ENCODE measurements at regions not wholly inside any gene's neighbourhood (a gene's known extent, or its start where the extent isn't known, plus 50 kb on each side); places are given as distances from the start of the nearest gene placed in this dataset.

DNA sequence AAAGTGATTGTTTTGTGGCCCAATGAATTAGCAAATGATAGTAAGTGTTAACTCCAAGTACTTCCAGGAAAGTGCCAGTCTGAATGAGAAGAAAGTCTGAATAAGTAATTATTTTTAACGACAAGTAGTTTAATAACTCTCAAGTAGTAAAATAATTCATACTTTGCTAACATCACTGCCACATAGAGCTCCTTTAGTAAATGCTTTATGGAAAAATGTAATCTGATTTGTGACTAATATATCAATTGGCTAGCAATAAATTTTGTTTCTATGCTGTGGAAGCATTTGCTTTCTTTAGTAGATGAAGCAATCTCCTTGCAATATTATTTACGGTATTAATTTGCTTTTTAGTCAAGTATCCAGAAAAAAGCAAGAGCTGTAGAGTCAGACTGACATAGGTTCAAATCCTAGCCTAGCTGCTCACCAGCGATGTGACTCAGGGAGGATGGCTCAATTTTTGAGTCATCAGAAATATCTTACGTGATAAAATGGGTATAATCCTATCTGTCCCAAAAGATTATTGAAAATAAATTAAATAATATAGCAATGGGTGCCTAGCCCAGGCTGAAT lies 329.3 kb downstream of the FGFR2 start:
- TF ChIP-seq, protein P1, sequence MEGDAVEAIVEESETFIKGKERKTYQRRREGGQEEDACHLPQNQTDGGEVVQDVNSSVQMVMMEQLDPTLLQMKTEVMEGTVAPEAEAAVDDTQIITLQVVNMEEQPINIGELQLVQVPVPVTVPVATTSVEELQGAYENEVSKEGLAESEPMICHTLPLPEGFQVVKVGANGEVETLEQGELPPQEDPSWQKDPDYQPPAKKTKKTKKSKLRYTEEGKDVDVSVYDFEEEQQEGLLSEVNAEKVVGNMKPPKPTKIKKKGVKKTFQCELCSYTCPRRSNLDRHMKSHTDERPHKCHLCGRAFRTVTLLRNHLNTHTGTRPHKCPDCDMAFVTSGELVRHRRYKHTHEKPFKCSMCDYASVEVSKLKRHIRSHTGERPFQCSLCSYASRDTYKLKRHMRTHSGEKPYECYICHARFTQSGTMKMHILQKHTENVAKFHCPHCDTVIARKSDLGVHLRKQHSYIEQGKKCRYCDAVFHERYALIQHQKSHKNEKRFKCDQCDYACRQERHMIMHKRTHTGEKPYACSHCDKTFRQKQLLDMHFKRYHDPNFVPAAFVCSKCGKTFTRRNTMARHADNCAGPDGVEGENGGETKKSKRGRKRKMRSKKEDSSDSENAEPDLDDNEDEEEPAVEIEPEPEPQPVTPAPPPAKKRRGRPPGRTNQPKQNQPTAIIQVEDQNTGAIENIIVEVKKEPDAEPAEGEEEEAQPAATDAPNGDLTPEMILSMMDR (IDR thresholded peaks at IDR 0.05; ENCODE audit: poor library complexity) = no peak
- TF ChIP-seq EZH2 (IDR thresholded peaks at IDR 0.05; ENCODE audit: borderline replicate concordance) = no peak
